LNCaP clone FGC (cell line): ENCODE measurements at regions not wholly inside any gene's neighbourhood (a gene's known extent, or its start where the extent isn't known, plus 50 kb on each side); places are given as distances from the start of the nearest gene placed in this dataset.

Experiments
- DNase-seq: peaks from one replicate; pipeline ENCODE4 v3.0.0-alpha.2; 2011; ENCODE audit warnings: low read depth
- H3K4me3 ChIP-seq: 2 replicates; pipeline ENCODE4 v1.5.1; 2011; ENCODE audit warnings: mild to moderate bottlenecking, low read depth, low read length, control low read depth
- TF ChIP-seq, protein P1 (sequence below): IDR thresholded peaks from 2 replicates; pipeline ENCODE4 v1.5.1; 2012; ENCODE audit warnings: mild to moderate bottlenecking; ENCODE audit not compliant: control insufficient read depth, insufficient read depth; ENCODE audit errors: extremely low read depth

- no peak for DNase-seq
- TF ChIP-seq, protein P1, sequence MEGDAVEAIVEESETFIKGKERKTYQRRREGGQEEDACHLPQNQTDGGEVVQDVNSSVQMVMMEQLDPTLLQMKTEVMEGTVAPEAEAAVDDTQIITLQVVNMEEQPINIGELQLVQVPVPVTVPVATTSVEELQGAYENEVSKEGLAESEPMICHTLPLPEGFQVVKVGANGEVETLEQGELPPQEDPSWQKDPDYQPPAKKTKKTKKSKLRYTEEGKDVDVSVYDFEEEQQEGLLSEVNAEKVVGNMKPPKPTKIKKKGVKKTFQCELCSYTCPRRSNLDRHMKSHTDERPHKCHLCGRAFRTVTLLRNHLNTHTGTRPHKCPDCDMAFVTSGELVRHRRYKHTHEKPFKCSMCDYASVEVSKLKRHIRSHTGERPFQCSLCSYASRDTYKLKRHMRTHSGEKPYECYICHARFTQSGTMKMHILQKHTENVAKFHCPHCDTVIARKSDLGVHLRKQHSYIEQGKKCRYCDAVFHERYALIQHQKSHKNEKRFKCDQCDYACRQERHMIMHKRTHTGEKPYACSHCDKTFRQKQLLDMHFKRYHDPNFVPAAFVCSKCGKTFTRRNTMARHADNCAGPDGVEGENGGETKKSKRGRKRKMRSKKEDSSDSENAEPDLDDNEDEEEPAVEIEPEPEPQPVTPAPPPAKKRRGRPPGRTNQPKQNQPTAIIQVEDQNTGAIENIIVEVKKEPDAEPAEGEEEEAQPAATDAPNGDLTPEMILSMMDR = no peak
- H3K4me3 ChIP-seq = no peak overlapping the region
Measured at GRCh38 chr5:56569076-56569475, 246.3 kb upstream of the MAP3K1 start.

- H3K4me3 ChIP-seq = no peak overlapping the region
- TF ChIP-seq, protein P1 = no peak
- no peak for DNase-seq
Measured at GRCh38 chr5:56567278-56567677, 248.1 kb upstream of the MAP3K1 start.

DNA sequence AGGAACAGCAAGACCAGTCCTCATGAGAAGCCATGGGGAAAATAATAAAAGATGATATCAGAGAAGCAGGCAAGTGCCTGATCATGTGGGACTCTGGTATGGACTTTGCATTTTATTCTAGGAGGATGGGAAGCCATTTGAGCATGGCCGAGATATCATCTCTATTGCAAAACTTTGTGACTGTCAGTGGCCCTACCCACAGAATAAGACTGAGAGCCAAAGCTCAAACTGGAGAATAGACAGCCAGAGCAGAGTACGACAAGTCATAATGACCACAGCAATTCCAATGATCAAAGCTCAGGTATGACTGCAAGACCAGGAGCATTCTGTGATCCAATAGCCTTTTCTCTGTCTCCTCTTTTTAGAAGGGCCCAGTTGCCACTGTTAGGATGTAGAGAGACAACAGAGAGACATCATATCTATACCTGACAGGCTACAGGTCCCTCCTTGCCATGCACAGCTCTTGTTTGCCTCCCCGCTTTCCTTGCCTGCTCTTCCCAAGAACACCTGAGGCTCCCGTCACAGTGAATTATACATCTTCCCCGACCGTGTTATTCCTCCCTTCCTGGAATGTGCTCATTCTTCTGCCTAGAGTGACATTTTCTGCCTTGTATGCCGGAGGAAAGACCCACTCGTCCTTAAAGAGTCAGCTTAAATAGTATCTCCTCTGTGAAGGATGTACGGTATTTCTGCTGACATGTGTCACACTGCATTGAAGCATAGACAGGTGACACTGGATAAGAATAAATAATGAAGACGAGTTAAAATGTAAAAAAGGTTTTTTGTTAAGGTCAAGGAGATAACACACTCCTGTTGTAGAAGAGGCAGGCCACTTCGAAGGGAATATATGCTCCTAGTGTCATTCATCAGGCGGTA is 248.7 kb upstream of the MAP3K1 start:
- TF ChIP-seq, protein P1 = no peak
- no peak for DNase-seq

DNA sequence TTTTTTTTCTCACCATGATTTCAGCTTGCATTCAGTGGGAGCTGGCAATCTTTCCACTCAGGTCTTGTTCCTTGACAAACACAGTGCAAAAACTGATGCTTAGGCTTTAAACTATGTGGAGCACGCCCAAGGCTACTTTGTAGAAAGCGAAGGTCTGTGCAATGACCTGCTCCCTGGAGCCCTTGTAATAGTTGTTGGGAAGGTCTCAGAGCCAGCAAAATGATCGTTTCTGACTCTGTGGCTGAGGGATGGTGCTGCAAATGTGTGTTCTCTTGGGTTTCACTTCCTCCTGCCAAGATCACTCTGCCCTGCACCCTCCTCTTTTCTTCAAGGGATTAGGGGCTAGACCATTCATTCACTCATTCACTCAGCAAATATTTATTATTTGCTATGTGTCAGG is 249.7 kb upstream of the MAP3K1 start:
- no peak for DNase-seq
- H3K4me3 ChIP-seq = no peak overlapping the region
- TF ChIP-seq, protein P1 = no peak

More for the DNA sequence above, 248.7 kb upstream of the MAP3K1 start:
- no peak overlapping the region for H3K4me3 ChIP-seq

DNA sequence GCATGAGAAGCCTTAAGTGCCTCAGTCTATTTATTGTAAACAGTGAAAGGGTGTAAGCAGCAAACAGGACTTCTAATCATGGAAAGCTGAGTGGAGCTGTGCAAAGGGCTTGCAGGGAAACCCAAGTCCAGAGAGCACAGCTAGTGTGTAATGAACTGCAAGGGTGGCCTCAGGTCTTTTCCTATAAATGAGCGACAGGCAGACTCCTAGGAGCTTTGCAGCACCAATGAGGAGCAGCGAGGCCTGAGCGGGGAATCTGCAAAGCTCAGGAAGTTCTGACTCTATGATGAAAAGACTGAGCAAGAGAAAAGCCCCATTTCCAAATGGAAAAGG is 250.1 kb upstream of the MAP3K1 start:
- no peak overlapping the region for H3K4me3 ChIP-seq
- TF ChIP-seq, protein P1 = no peak
- no peak for DNase-seq

GRCh38 chr5:56564541-56565282 is 250.6 kb upstream of the MAP3K1 start:
- DNase-seq = no peak
- TF ChIP-seq, protein P1 = no peak
- no peak overlapping the region for H3K4me3 ChIP-seq
